Activated CD4-positive, alpha-beta T cell treated with anti-CD3 and anti-CD28 coated beads, Interleukin-2, Interleukin-6, amounts not matched to agents 100 ng/mL and 50 ng/mL, durations not matched to agents 16 hours and 8 hours (primary cell): ENCODE measurements at regions not wholly inside any gene's neighbourhood (a gene's known extent, or its start where the extent isn't known, plus 50 kb on each side); places are given as distances from the start of the nearest gene placed in this dataset.
"Not testable (repeated sequence)": the region's sequence is repeated elsewhere in the genome, so short reads cannot be mapped to it uniquely, and the experiment has no call there.

ENCODE experiments used
- DNase-seq: peaks from one replicate; pipeline ENCODE4 v3.0.0-alpha.2; 2020

- not testable (repeated sequence) for DNase-seq
Observed at GRCh38 chr5:134471858-134472449, 53.5 kb upstream of the JADE2 start.

GRCh38 chr5:134468921-134469400, 56.5 kb upstream of the JADE2 start:
- DNase-seq = no peak

GRCh38 chr5:134467231-134467630, 55.5 kb upstream of the CDKN2AIPNL start:
- no peak for DNase-seq

- DNase-seq = peak; percentile 53
Observed at GRCh38 chr5:134466241-134467069, 54.8 kb upstream of the CDKN2AIPNL start.

- DNase-seq = peak; percentile 77
Observed at GRCh38 chr5:134465816-134466240, 54.1 kb upstream of the CDKN2AIPNL start.

- DNase-seq = no peak
Observed at GRCh38 chr5:134464988-134465815, 53.5 kb upstream of the CDKN2AIPNL start.

GRCh38 chr5:134463991-134464760, 52.5 kb upstream of the CDKN2AIPNL start:
- no peak for DNase-seq

GRCh38 chr5:134463176-134463720, 51.6 kb upstream of the CDKN2AIPNL start:
- DNase-seq = no peak

GRCh38 chr5:134462761-134463160, 51.1 kb upstream of the CDKN2AIPNL start:
- DNase-seq = no peak

- DNase-seq = no peak
Observed at GRCh38 chr5:134462047-134462575, 50.4 kb upstream of the CDKN2AIPNL start.
